NCI-H526 treated with DMSO at 0.1 percent for 48 hours (cell line): ENCODE measurements at regions not wholly inside any gene's neighbourhood (a gene's known extent, or its start where the extent isn't known, plus 50 kb on each side); places are given as distances from the start of the nearest gene placed in this dataset.

Experiments
- DNase-seq: peaks from one replicate; lab custom pipeline; 2025; lab: John Stamatoyannopoulos, UW

- no peak for DNase-seq
Measured at GRCh38 chr11:97430877-97431276, 1041.1 kb downstream of the JRKL start.

GRCh38 chr11:97432926-97433325, 1043.1 kb downstream of the JRKL start:
- DNase-seq: no peak

- no peak for DNase-seq
Measured at GRCh38 chr11:97445561-97445960, 1055.7 kb downstream of the JRKL start.

GRCh38 chr11:97451441-97451840, 1061.6 kb downstream of the JRKL start:
- no peak for DNase-seq

- peak; percentile 28 for DNase-seq
Measured at GRCh38 chr11:97454988-97455387, 1065.2 kb downstream of the JRKL start.

GRCh38 chr11:97460091-97460490, 1070.3 kb downstream of the JRKL start:
- DNase-seq: no peak

- no peak for DNase-seq
Measured at GRCh38 chr11:97461044-97461880, 1071.4 kb downstream of the JRKL start.

- DNase-seq: no peak
Measured at GRCh38 chr11:97461934-97462333, 1072.1 kb downstream of the JRKL start.

- no peak for DNase-seq
Measured at GRCh38 chr11:97463891-97464290, 1074.1 kb downstream of the JRKL start.

- DNase-seq: no peak
Measured at GRCh38 chr11:97471480-97471879, 1081.7 kb downstream of the JRKL start.

GRCh38 chr11:97487387-97487786, 1097.6 kb downstream of the JRKL start:
- DNase-seq: no peak

- DNase-seq: no peak
Measured at GRCh38 chr11:97498891-97499290, 1109.1 kb downstream of the JRKL start.

- DNase-seq: no peak
Measured at GRCh38 chr11:97502201-97502600, 1112.4 kb downstream of the JRKL start.

- no peak for DNase-seq
Measured at GRCh38 chr11:97506076-97506759, 1116.4 kb downstream of the JRKL start.

GRCh38 chr11:97514446-97514845, 1124.6 kb downstream of the JRKL start:
- DNase-seq: no peak

GRCh38 chr11:97516688-97517087, 1126.9 kb downstream of the JRKL start:
- no peak for DNase-seq

- DNase-seq: no peak
Measured at GRCh38 chr11:97525273-97525672, 1135.5 kb downstream of the JRKL start.

GRCh38 chr11:97537407-97538150, 1147.8 kb downstream of the JRKL start:
- DNase-seq: no peak

- no peak for DNase-seq
Measured at GRCh38 chr11:97544431-97544830, 1154.6 kb downstream of the JRKL start.

GRCh38 chr11:97548280-97548679, 1158.5 kb downstream of the JRKL start:
- no peak for DNase-seq

- no peak for DNase-seq
Measured at GRCh38 chr11:97557399-97557798, 1167.6 kb downstream of the JRKL start.

GRCh38 chr11:97567801-97568200, 1178.0 kb downstream of the JRKL start:
- DNase-seq: no peak

- DNase-seq: no peak
Measured at GRCh38 chr11:97570636-97571035, 1180.8 kb downstream of the JRKL start.
